Panc1 (cell line): ENCODE measurements at regions not wholly inside any gene's neighbourhood (a gene's known extent, or its start where the extent isn't known, plus 50 kb on each side); places are given as distances from the start of the nearest gene placed in this dataset.

Experiments used
- ATAC-seq: fragments of 200-7000 bp; cut with Tn5 transposase; 2 replicates; pipeline ENCODE4 v1.9.1; 2020; ENCODE audit warnings: mild to moderate bottlenecking, moderate library complexity
- BruUV-seq: library from RNA; stranded (reverse); fragments of 400-500 nt; replicated peaks from 2 replicates; lab custom pipeline; 2021; lab: Mats Ljungman, UMichigan
- CTCF ChIA-PET: fragments of 300-600 bp; sonication (Branson Sonifier 250); formaldehyde crosslinking; loops from one replicate; lab custom pipeline; 2022; ENCODE audit warnings: antibody characterized with exemption; lab: Charles Lee
- POLR2A ChIA-PET: fragments of 300-600 bp; sonication (Branson Sonifier 250); formaldehyde crosslinking; loops from one replicate; lab custom pipeline; 2022; ENCODE audit warnings: antibody characterized with exemption; lab: Charles Lee
- DNase-seq: peaks from one replicate; pipeline ENCODE4 v3.0.0-alpha.2; 2010; ENCODE audit warnings: low read depth, low spot score
- H3K27ac ChIP-seq: 2 replicates; pipeline ENCODE4 v1.5.1; 2011; ENCODE audit warnings: mild to moderate bottlenecking, low read length, inconsistent platforms
- H3K27me3 ChIP-seq: fragments of 200-500 bp; sonication (Bioruptor generic); 2 replicates; pipeline ENCODE4 v1.6.0; 2014; ENCODE audit warnings: low read length, inconsistent platforms; ENCODE audit not compliant: control insufficient read depth, insufficient read depth
- H3K36me3 ChIP-seq: fragments of 200-500 bp; sonication (Bioruptor generic); 2 replicates; pipeline ENCODE4 v1.5.1; 2014; ENCODE audit warnings: inconsistent platforms, mild to moderate bottlenecking, low read length, moderate library complexity; ENCODE audit not compliant: control insufficient read depth, insufficient read depth
- H3K4me1 ChIP-seq: 2 replicates; pipeline ENCODE4 v1.5.1; 2011; ENCODE audit warnings: inconsistent platforms, mild to moderate bottlenecking, low read length, moderate library complexity; ENCODE audit not compliant: control insufficient read depth, insufficient read depth
- H3K4me3 ChIP-seq, 2 experiments: 2 replicates each; pipeline ENCODE4 v1.5.1; 2011 to 2012; ENCODE audit warnings: low read depth in 2 of 2, low read length in 2 of 2, mild to moderate bottlenecking in 2 of 2, inconsistent platforms in 1 of 2, moderate library complexity in 1 of 2
- H3K9me3 ChIP-seq: fragments of 200-500 bp; sonication (Bioruptor generic); 2 replicates; pipeline ENCODE4 v1.5.1; 2014; ENCODE audit warnings: low read depth, mild to moderate bottlenecking, inconsistent platforms, low read length, moderate library complexity; ENCODE audit not compliant: control insufficient read depth, insufficient read depth
- CTCF ChIP-seq: fragments of 450-650 bp; IDR thresholded peaks from 2 replicates; pipeline ENCODE4 v1.5.1; 2017; ENCODE audit warnings: mild to moderate bottlenecking
- POLR2AphosphoS5 ChIP-seq: IDR thresholded peaks from 2 replicates; pipeline ENCODE4 v1.6.1; 2012; ENCODE audit warnings: mild to moderate bottlenecking, low read depth, low read length, moderate library complexity
- REST ChIP-seq, 2 experiments: IDR thresholded peaks; 2 replicates each; pipeline ENCODE4 v1.6.1; 2011 to 2012; ENCODE audit warnings: low read depth in 2 of 2, control low read depth in 1 of 2, low read length in 1 of 2, mild to moderate bottlenecking in 1 of 2, moderate library complexity in 1 of 2; ENCODE audit not compliant: insufficient read depth in 1 of 2
- SIN3A ChIP-seq: IDR thresholded peaks from 2 replicates; pipeline ENCODE4 v1.6.1; 2012; ENCODE audit warnings: low read depth, mild to moderate bottlenecking, low read length, moderate library complexity, borderline replicate concordance; ENCODE audit not compliant: insufficient read depth
- TCF7L2 ChIP-seq: IDR thresholded peaks from 2 replicates; pipeline ENCODE4 v1.6.1; 2011; ENCODE audit warnings: mild to moderate bottlenecking, low read depth, low read length, inconsistent platforms
- in situ Hi-C: cut with HindIII; loops from 2 replicates; pipeline ENCODE4 v1.10.0; 2016; ENCODE audit warnings: low sequenced_read_pairs, low pct_unique_long_range_greater_than_20kb
- intact Hi-C: fragments of 100-400 bp; cut with micrococcal nuclease; formaldehyde crosslinking; loops from one replicate; pipeline ENCODE4 v1.10.0; 2022; ENCODE audit not compliant: unreplicated experiment

GRCh38 chr5:63690546-63690945 lies 271.7 kb downstream of the HTR1A start:
- no peak for DNase-seq
- no peak overlapping the region for H3K4me3 ChIP-seq
- CTCF ChIA-PET, result no interaction called here
- H3K4me1 ChIP-seq, result no peaks in the 10 kb centered on the region
- ATAC-seq, result no peak
- POLR2A ChIA-PET, result no interaction called here
- no peaks in the 10 kb centered on the region for H3K27me3 ChIP-seq
- no peaks in the 10 kb centered on the region for H3K36me3 ChIP-seq
- in situ Hi-C loops (no loop called here), intact Hi-C loops (no loop called here)
- no TSS peak for BruUV-seq
- TF ChIP-seq CTCF, result no peak
- TF ChIP-seq SIN3A, result no peak
- no peaks in the 10 kb centered on the region for H3K9me3 ChIP-seq
- H3K27ac ChIP-seq, result no peak overlapping the region

GRCh38 chr5:63687854-63688516 lies 274.3 kb downstream of the HTR1A start:
- ATAC-seq (no peak), DNase-seq (no peak)
- POLR2A ChIA-PET, result interaction anchor here (0.6 kb wide), 1 partner anchor 936 kb away, joined by 11 read pairs; no protein-coding TSS in a partner anchor
- H3K36me3 ChIP-seq, result no peaks in the 10 kb centered on the region
- H3K9me3 ChIP-seq, result no peaks in the 10 kb centered on the region
- no peak for TF ChIP-seq POLR2AphosphoS5
- no peak for TF ChIP-seq CTCF
- no peak for TF ChIP-seq SIN3A
- TF ChIP-seq TCF7L2, result no peak
- TF ChIP-seq REST (IDR thresholded peaks at IDR 0.05; ENCODE audit: insufficient read depth in 1 of 2, low read depth in 2 of 2, low read length in 1 of 2), result no peak
- in situ Hi-C loops, result no loop called here
- BruUV-seq, result no TSS peak
- CTCF ChIA-PET, result no interaction called here
- no peak overlapping the region for H3K4me3 ChIP-seq
- no peaks in the 10 kb centered on the region for H3K27me3 ChIP-seq
- intact Hi-C loops, result no loop called here
- no peak overlapping the region for H3K27ac ChIP-seq
- H3K4me1 ChIP-seq, result no peaks in the 10 kb centered on the region
